ENCODE measurements at regions not wholly inside any gene's neighbourhood (a gene's known extent, or its start where the extent isn't known, plus 50 kb on each side); places are given as distances from the start of the nearest gene placed in this dataset.

GRCh38 chr10:53726921-53727320 lies 954.3 kb upstream of the MBL2 start:
- intact Hi-C loops (cut with DNase I): no loop called here
- H3K27me3 ChIP-seq: no peaks in the 10 kb centered on the region
- no peak for TF ChIP-seq POLR2A (IDR thresholded peaks at IDR 0.05)
- TF ChIP-seq CTCF (IDR thresholded peaks at IDR 0.05): no peak
- H3K27ac ChIP-seq: peak overlapping the region in 1 of 3 donors; percentile 48
- no peaks in the 10 kb centered on the region for H3K9me3 ChIP-seq
- 85 to 95% methylated on average over 7 of the region's 7 CpGs for WGBS, 2 donors
- peaks cover 0 to 15% of the 10 kb centered on the region in 2 donors for H3K4me1 ChIP-seq
- no peak overlapping the region for H3K4me3 ChIP-seq (replicated peaks in 1 of 3)
- DNase-seq: no peak
- H3K36me3 ChIP-seq: no peaks in the 10 kb centered on the region

DNA sequence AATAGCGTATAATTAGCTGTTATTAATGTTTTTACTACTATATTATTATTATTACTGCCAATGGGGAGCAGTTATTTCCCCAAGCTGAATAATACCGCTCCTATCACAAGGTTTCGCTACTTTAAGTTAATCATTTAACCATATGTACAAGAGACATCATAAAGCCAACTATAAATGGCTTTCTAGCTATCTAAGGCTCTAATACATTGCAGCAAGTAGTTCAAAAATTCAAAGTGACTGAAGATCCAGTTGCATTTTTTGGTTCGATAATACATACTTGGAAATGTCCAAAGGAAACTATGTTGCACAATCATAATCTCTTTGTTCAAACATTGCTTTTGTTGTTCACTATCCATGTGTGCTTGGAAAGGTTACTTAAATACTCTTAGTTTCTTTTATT lies 952.0 kb upstream of the MBL2 start:
- H3K9me3 ChIP-seq: no peaks in the 10 kb centered on the region
- 92 to 93% methylated on average over 4 of the region's 4 CpGs for WGBS, 2 donors
- TF ChIP-seq POLR2A (IDR thresholded peaks at IDR 0.05) (no peak), CTCF (IDR thresholded peaks at IDR 0.05) (no peak)
- H3K4me3 ChIP-seq (replicated peaks in 1 of 3): no peak overlapping the region
- H3K36me3 ChIP-seq: no peaks in the 10 kb centered on the region
- no peak overlapping the region for H3K27ac ChIP-seq
- peaks cover 0 to 15% of the 10 kb centered on the region in 2 donors for H3K4me1 ChIP-seq
- no peak for DNase-seq
- H3K27me3 ChIP-seq: no peaks in the 10 kb centered on the region
- intact Hi-C loops (cut with DNase I): no loop called here

- Histone ChIP-seq H3K4me3 (replicated peaks in 1 of 3) (no peak overlapping the region), H3K9me3 (no peaks in the 10 kb centered on the region), H3K4me1 (peaks cover 0 to 4% of the 10 kb centered on the region in 2 donors), H3K27ac (no peak overlapping the region), H3K27me3 (no peaks in the 10 kb centered on the region), H3K36me3 (no peaks in the 10 kb centered on the region)
- DNase-seq: no peak
- intact Hi-C loops (cut with DNase I): no loop called here
- WGBS, 2 donors: 89 to 96% methylated on average over 1 of the region's 1 CpG
- no peak for TF ChIP-seq POLR2A (IDR thresholded peaks at IDR 0.05)
- no peak for TF ChIP-seq CTCF (IDR thresholded peaks at IDR 0.05)
These were observed 947.1 kb upstream of the MBL2 start for GRCh38 chr10:53719658-53720057.

DNA sequence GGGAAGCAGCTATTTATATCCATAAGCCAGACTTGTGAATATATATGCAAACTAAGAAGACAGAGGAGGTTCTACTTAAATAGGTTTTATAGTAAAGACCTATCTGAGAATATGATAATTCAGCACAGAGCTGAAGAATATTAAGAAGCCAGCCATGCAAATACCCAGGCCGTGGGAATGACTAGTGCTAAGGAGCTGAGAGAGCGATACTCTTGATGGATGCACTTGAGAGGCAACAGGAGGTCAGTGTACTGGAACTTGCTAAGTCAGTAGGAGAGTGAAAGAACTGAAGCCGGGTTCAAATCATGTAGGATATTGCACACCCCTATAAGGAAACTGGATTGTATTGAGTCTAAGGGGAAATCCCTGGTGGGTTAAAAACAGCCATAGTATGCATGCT lies 943.6 kb upstream of the MBL2 start:
- WGBS, 2 donors: 29 to 37% methylated on average over 3 of the region's 3 CpGs
- H3K27ac ChIP-seq: no peak overlapping the region
- H3K4me3 ChIP-seq (replicated peaks in 1 of 3): no peak overlapping the region
- TF ChIP-seq CTCF (IDR thresholded peaks at IDR 0.05) (no peak), POLR2A (IDR thresholded peaks at IDR 0.05) (no peak)
- peaks cover 0 to 4% of the 10 kb centered on the region in 2 donors for H3K4me1 ChIP-seq
- no peaks in the 10 kb centered on the region for H3K9me3 ChIP-seq
- intact Hi-C loops (cut with DNase I): no loop called here
- H3K27me3 ChIP-seq: no peaks in the 10 kb centered on the region
- no peaks in the 10 kb centered on the region for H3K36me3 ChIP-seq
- DNase-seq: peak; percentile 57

DNA sequence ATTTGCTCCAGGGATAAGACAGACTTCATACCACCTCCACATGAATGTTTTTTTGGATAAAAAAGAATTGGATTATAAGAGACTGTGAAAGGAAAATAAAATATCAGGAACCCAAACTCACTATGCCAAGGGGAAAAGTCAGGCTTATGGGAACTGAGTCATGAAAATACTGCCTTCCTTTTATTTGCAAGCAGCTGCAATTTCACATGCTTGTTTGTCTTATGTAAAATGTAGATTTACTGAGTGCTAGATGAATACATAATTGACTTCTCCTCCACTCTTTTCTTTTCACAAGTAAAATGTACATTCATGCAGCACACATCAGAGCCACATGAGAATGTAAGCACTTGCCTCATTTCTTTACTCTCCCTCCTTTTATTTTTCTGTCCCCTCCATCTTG lies 940.8 kb upstream of the MBL2 start:
- TF ChIP-seq CTCF (IDR thresholded peaks at IDR 0.05) (no peak), POLR2A (IDR thresholded peaks at IDR 0.05) (no peak)
- Histone ChIP-seq H3K27me3 (no peaks in the 10 kb centered on the region), H3K9me3 (no peaks in the 10 kb centered on the region), H3K4me3 (replicated peaks in 1 of 3) (no peak overlapping the region), H3K36me3 (no peaks in the 10 kb centered on the region), H3K27ac (no peak overlapping the region), H3K4me1 (peaks cover 0 to 4% of the 10 kb centered on the region in 2 donors)
- intact Hi-C loops (cut with DNase I): no loop called here
- no peak for DNase-seq

All from thyroid gland (tissue), 4 donors.